ENCODE measurements at regions not wholly inside any gene's neighbourhood (a gene's known extent, or its start where the extent isn't known, plus 50 kb on each side); places are given as distances from the start of the nearest gene placed in this dataset.

DNA sequence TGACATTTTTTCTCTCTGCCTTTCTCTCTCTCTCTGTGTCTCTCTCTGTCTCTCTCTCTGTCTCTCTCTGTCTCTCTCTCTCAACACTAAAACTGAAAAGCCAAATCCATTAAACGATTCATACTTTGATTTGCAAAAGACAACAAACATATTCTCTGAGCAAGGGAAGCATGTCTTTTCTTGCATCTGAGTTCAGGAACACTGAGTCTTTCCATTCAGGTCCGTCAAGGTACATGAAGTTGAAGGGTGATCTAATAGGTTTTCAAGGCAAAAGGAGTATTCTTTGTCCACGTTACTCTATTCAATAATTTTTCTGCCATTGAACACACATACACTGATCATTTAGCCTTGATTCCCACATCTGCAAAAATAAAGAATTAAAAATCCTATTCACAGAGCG lies 900.9 kb downstream of the BCL11B start:
- no peaks in the 10 kb centered on the region for H4K20me1 ChIP-seq (ENCODE audit: insufficient read depth)
- H3K27ac ChIP-seq (ENCODE audit: low read depth in 2 of 2, low read length in 1 of 2): no peak overlapping the region
- H3K4me2 ChIP-seq: no peak overlapping the region
- no peaks in the 10 kb centered on the region for H3K9me3 ChIP-seq
- H3K27me3 ChIP-seq (ENCODE audit: insufficient read depth): no peaks in the 10 kb centered on the region
- H2AFZ ChIP-seq (ENCODE audit: low read depth): no peak overlapping the region
- TF ChIP-seq NFIC (IDR thresholded peaks at IDR 0.05; ENCODE audit: borderline replicate concordance) (no peak), MEF2A (IDR thresholded peaks at IDR 0.05; ENCODE audit: borderline replicate concordance, low read depth) (no peak)
- WGBS (ENCODE audit: low lambda C conversion rate): 1% methylated on average over 4 of the region's 4 CpGs
- H3F3A ChIP-seq (replicated peaks; ENCODE audit: insufficient read depth): no peaks in the 10 kb centered on the region
- H3K4me3 ChIP-seq (ENCODE audit: low read depth in 2 of 2, low read length in 1 of 2): no peak overlapping the region
- POLR2A ChIA-PET: no interaction called here
- no peaks in the 10 kb centered on the region for H3K9me2 ChIP-seq
- CTCF ChIA-PET: no interaction called here
- H3K4me1 ChIP-seq (ENCODE audit: control insufficient read depth in 1 of 2, insufficient read depth in 2 of 2, low read depth in 1 of 2, low read length in 1 of 2): no peaks in the 10 kb centered on the region
- DNase-seq: no peak
- no peak overlapping the region for H3K9ac ChIP-seq
- H3K36me3 ChIP-seq (replicated peaks in 1 of 2; ENCODE audit: control insufficient read depth in 1 of 2, insufficient read depth in 2 of 2, low read length in 1 of 2): no peaks in the 10 kb centered on the region
- H3K79me2 ChIP-seq (ENCODE audit: insufficient read depth): no peaks in the 10 kb centered on the region

DNA sequence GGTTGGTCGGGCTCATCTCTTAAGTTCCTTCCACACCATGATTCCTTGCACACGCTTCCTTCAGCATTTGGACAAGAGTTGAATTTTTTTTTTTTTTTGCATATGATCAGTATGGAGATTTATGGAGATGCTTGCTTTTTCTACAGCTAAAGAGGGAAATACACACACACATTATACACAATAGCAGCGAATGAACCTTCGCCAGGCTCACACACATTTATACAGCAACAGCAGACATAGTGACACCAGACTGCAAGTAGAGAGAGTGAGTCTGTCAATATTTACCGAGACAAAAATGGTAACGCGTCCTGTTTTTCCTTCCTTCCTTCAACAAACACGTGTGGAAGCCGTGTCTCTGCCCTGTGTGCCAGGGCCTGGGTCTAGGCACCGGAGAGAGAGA lies 897.9 kb downstream of the BCL11B start:
- no peak for TF ChIP-seq JUND (IDR thresholded peaks at IDR 0.05)
- no peak for TF ChIP-seq RCOR1 (IDR thresholded peaks at IDR 0.05; ENCODE audit: low read length)
- TF ChIP-seq, protein P1, sequence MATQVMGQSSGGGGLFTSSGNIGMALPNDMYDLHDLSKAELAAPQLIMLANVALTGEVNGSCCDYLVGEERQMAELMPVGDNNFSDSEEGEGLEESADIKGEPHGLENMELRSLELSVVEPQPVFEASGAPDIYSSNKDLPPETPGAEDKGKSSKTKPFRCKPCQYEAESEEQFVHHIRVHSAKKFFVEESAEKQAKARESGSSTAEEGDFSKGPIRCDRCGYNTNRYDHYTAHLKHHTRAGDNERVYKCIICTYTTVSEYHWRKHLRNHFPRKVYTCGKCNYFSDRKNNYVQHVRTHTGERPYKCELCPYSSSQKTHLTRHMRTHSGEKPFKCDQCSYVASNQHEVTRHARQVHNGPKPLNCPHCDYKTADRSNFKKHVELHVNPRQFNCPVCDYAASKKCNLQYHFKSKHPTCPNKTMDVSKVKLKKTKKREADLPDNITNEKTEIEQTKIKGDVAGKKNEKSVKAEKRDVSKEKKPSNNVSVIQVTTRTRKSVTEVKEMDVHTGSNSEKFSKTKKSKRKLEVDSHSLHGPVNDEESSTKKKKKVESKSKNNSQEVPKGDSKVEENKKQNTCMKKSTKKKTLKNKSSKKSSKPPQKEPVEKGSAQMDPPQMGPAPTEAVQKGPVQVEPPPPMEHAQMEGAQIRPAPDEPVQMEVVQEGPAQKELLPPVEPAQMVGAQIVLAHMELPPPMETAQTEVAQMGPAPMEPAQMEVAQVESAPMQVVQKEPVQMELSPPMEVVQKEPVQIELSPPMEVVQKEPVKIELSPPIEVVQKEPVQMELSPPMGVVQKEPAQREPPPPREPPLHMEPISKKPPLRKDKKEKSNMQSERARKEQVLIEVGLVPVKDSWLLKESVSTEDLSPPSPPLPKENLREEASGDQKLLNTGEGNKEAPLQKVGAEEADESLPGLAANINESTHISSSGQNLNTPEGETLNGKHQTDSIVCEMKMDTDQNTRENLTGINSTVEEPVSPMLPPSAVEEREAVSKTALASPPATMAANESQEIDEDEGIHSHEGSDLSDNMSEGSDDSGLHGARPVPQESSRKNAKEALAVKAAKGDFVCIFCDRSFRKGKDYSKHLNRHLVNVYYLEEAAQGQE (IDR thresholded peaks at IDR 0.05; ENCODE audit: low read depth, low read length): no peak
- no peak for TF ChIP-seq MXI1 (IDR thresholded peaks at IDR 0.05; ENCODE audit: low read depth, low read length)
- TF ChIP-seq, protein P2, sequence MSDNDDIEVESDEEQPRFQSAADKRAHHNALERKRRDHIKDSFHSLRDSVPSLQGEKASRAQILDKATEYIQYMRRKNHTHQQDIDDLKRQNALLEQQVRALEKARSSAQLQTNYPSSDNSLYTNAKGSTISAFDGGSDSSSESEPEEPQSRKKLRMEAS (IDR thresholded peaks at IDR 0.05; ENCODE audit: low read depth): no peak
- TF ChIP-seq, protein P3, sequence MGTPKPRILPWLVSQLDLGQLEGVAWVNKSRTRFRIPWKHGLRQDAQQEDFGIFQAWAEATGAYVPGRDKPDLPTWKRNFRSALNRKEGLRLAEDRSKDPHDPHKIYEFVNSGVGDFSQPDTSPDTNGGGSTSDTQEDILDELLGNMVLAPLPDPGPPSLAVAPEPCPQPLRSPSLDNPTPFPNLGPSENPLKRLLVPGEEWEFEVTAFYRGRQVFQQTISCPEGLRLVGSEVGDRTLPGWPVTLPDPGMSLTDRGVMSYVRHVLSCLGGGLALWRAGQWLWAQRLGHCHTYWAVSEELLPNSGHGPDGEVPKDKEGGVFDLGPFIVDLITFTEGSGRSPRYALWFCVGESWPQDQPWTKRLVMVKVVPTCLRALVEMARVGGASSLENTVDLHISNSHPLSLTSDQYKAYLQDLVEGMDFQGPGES (IDR thresholded peaks at IDR 0.05; ENCODE audit: low read depth, low read length): no peak
- no peak for TF ChIP-seq SMC3 (IDR thresholded peaks at IDR 0.05; ENCODE audit: low read depth, low read length)
- TF ChIP-seq, protein P4, sequence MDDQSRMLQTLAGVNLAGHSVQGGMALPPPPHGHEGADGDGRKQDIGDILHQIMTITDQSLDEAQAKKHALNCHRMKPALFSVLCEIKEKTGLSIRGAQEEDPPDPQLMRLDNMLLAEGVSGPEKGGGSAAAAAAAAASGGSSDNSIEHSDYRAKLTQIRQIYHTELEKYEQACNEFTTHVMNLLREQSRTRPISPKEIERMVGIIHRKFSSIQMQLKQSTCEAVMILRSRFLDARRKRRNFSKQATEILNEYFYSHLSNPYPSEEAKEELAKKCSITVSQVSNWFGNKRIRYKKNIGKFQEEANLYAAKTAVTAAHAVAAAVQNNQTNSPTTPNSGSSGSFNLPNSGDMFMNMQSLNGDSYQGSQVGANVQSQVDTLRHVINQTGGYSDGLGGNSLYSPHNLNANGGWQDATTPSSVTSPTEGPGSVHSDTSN (IDR thresholded peaks at IDR 0.05): no peak
- H4K20me1 ChIP-seq (ENCODE audit: insufficient read depth): no peaks in the 10 kb centered on the region
- no peaks in the 10 kb centered on the region for H3K9me2 ChIP-seq
- no peaks in the 10 kb centered on the region for H3K79me2 ChIP-seq (ENCODE audit: insufficient read depth)
- H3K9me3 ChIP-seq: no peaks in the 10 kb centered on the region
- H3F3A ChIP-seq (replicated peaks; ENCODE audit: insufficient read depth): no peaks in the 10 kb centered on the region
- H3K27me3 ChIP-seq (ENCODE audit: insufficient read depth): no peaks in the 10 kb centered on the region
- CTCF ChIA-PET: no interaction called here
- H3K4me2 ChIP-seq: no peak overlapping the region
- H2AFZ ChIP-seq (ENCODE audit: low read depth): no peak overlapping the region
- 3% methylated on average over 10 of the region's 10 CpGs for WGBS (ENCODE audit: low lambda C conversion rate)
- H3K36me3 ChIP-seq (replicated peaks in 1 of 2; ENCODE audit: control insufficient read depth in 1 of 2, insufficient read depth in 2 of 2, low read length in 1 of 2): no peaks in the 10 kb centered on the region
- H3K27ac ChIP-seq (ENCODE audit: low read depth in 2 of 2, low read length in 1 of 2): no peak overlapping the region
- no peak overlapping the region for H3K4me3 ChIP-seq (ENCODE audit: low read depth in 2 of 2, low read length in 1 of 2)
- POLR2A ChIA-PET: no interaction called here
- H3K9ac ChIP-seq: no peak overlapping the region
- H3K4me1 ChIP-seq (ENCODE audit: control insufficient read depth in 1 of 2, insufficient read depth in 2 of 2, low read depth in 1 of 2, low read length in 1 of 2): no peaks in the 10 kb centered on the region
- DNase-seq: no peak

Measured in SK-N-SH (cell line).